ENCODE measurements at regions not wholly inside any gene's neighbourhood (a gene's known extent, or its start where the extent isn't known, plus 50 kb on each side); places are given as distances from the start of the nearest gene placed in this dataset.

DNA sequence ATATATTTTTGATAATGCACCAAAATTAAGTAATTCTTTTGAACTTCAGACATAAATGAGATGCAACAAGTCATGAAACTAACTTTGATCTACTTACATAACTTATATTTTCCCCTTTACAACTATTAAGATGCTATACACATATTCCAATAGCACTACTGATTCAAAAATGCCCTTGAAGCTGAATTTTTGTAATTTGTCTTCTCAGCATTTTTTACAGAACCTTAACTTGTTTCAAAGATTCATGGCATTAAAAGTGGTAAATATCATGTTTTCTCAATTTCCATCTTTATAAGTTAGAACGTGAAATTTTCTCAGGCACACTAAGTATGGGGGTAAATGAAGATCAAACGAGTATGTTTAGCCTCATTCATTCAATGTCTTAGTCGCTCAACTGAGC is 460.0 kb upstream of the FAM241A start:
- H3K9ac ChIP-seq (ENCODE audit: low read length): no peak overlapping the region
- H3K27me3 ChIP-seq (ENCODE audit: low read length): no peaks in the 10 kb centered on the region
- no peak overlapping the region for H2AFZ ChIP-seq (ENCODE audit: low read depth, low read length, severe bottlenecking)
- H3K27ac ChIP-seq (ENCODE audit: low read depth, low read length): no peak overlapping the region
- no peaks in the 10 kb centered on the region for H3K79me2 ChIP-seq (ENCODE audit: insufficient read depth, low read length)
- no peaks in the 10 kb centered on the region for H3K9me2 ChIP-seq (replicated peaks; ENCODE audit: insufficient read depth, low read length)
- no peak overlapping the region for H3K4me2 ChIP-seq (ENCODE audit: low read depth, low read length, poor library complexity, severe bottlenecking)
- H4K20me1 ChIP-seq (ENCODE audit: low read depth, low read length): no peaks in the 10 kb centered on the region
- H3K36me3 ChIP-seq (ENCODE audit: low read length): no peaks in the 10 kb centered on the region
- H3K4me3 ChIP-seq (ENCODE audit: insufficient read depth, low read length, poor library complexity, severe bottlenecking): no peak overlapping the region
- no peaks in the 10 kb centered on the region for H3K9me3 ChIP-seq (ENCODE audit: insufficient read depth, low read length)
- TF ChIP-seq, protein P1, sequence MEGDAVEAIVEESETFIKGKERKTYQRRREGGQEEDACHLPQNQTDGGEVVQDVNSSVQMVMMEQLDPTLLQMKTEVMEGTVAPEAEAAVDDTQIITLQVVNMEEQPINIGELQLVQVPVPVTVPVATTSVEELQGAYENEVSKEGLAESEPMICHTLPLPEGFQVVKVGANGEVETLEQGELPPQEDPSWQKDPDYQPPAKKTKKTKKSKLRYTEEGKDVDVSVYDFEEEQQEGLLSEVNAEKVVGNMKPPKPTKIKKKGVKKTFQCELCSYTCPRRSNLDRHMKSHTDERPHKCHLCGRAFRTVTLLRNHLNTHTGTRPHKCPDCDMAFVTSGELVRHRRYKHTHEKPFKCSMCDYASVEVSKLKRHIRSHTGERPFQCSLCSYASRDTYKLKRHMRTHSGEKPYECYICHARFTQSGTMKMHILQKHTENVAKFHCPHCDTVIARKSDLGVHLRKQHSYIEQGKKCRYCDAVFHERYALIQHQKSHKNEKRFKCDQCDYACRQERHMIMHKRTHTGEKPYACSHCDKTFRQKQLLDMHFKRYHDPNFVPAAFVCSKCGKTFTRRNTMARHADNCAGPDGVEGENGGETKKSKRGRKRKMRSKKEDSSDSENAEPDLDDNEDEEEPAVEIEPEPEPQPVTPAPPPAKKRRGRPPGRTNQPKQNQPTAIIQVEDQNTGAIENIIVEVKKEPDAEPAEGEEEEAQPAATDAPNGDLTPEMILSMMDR (IDR thresholded peaks at IDR 0.05; ENCODE audit: insufficient read depth, low read length, poor library complexity, severe bottlenecking): no peak
- no peak for TF ChIP-seq EZH2phosphoT487 (conservative IDR thresholded peaks at IDR 0.05; ENCODE audit: low read length)
- H3F3A ChIP-seq (ENCODE audit: insufficient read depth): no peaks in the 10 kb centered on the region

DNA sequence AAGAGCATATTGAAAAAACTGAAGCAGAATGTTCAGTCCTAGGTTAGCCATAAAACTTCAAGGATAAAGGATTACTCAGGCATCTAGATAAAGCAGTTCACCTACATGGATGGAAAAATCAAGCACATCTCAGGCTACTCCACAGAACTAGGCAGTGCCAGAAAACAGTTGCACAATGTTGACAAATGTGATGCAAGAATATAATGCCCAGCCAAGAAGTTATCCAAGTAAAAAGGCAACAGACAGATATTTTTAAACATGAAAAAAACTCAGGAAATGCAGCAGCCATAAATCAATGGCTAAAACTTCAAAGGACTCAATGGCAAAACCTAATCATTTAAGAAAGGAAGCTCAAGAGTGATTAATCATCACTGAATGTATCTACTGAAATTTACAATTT is 456.0 kb upstream of the FAM241A start:
- TF ChIP-seq, protein P1 (IDR thresholded peaks at IDR 0.05; ENCODE audit: insufficient read depth, low read length, poor library complexity, severe bottlenecking): no peak
- no peak for TF ChIP-seq EZH2phosphoT487 (conservative IDR thresholded peaks at IDR 0.05; ENCODE audit: low read length)
- no peaks in the 10 kb centered on the region for H3F3A ChIP-seq (ENCODE audit: insufficient read depth)
- no peaks in the 10 kb centered on the region for H4K20me1 ChIP-seq (ENCODE audit: low read depth, low read length)
- no peak overlapping the region for H3K27ac ChIP-seq (ENCODE audit: low read depth, low read length)
- H2AFZ ChIP-seq (ENCODE audit: low read depth, low read length, severe bottlenecking): no peak overlapping the region
- H3K9me2 ChIP-seq (replicated peaks; ENCODE audit: insufficient read depth, low read length): no peaks in the 10 kb centered on the region
- H3K9me3 ChIP-seq (ENCODE audit: insufficient read depth, low read length): no peaks in the 10 kb centered on the region
- H3K4me3 ChIP-seq (ENCODE audit: insufficient read depth, low read length, poor library complexity, severe bottlenecking): no peak overlapping the region
- no peaks in the 10 kb centered on the region for H3K27me3 ChIP-seq (ENCODE audit: low read length)
- H3K36me3 ChIP-seq (ENCODE audit: low read length): no peaks in the 10 kb centered on the region
- no peak overlapping the region for H3K9ac ChIP-seq (ENCODE audit: low read length)
- H3K4me2 ChIP-seq (ENCODE audit: low read depth, low read length, poor library complexity, severe bottlenecking): no peak overlapping the region
- no peaks in the 10 kb centered on the region for H3K79me2 ChIP-seq (ENCODE audit: insufficient read depth, low read length)

DNA sequence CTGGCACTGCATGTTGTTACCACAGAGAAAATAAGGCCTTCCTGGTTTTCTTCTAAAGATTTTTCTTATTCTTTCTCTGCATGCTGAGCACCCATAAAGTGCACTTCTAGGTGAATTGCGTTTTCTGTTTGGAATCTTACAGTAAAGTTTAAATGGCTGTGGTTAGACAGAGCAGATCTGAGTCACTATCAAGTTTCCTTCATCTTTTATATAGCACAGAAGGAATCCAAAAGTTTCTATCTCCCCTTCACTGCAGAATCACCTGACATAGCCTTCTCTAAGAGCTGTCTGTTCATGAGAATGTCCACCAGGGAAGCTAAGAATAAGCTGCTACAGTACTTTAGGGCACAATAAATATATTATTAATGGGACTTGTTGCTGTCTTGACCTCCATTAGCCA is 455.5 kb upstream of the FAM241A start:
- no peak overlapping the region for H3K9ac ChIP-seq (ENCODE audit: low read length)
- H3K9me3 ChIP-seq (ENCODE audit: insufficient read depth, low read length): no peaks in the 10 kb centered on the region
- H3K4me2 ChIP-seq (ENCODE audit: low read depth, low read length, poor library complexity, severe bottlenecking): no peak overlapping the region
- H3K27me3 ChIP-seq (ENCODE audit: low read length): no peaks in the 10 kb centered on the region
- H2AFZ ChIP-seq (ENCODE audit: low read depth, low read length, severe bottlenecking): no peak overlapping the region
- no peak overlapping the region for H3K4me3 ChIP-seq (ENCODE audit: insufficient read depth, low read length, poor library complexity, severe bottlenecking)
- H3K9me2 ChIP-seq (replicated peaks; ENCODE audit: insufficient read depth, low read length): no peaks in the 10 kb centered on the region
- no peaks in the 10 kb centered on the region for H4K20me1 ChIP-seq (ENCODE audit: low read depth, low read length)
- no peaks in the 10 kb centered on the region for H3F3A ChIP-seq (ENCODE audit: insufficient read depth)
- H3K27ac ChIP-seq (ENCODE audit: low read depth, low read length): no peak overlapping the region
- TF ChIP-seq, protein P1 (IDR thresholded peaks at IDR 0.05; ENCODE audit: insufficient read depth, low read length, poor library complexity, severe bottlenecking): no peak
- no peak for TF ChIP-seq EZH2phosphoT487 (conservative IDR thresholded peaks at IDR 0.05; ENCODE audit: low read length)
- no peaks in the 10 kb centered on the region for H3K79me2 ChIP-seq (ENCODE audit: insufficient read depth, low read length)
- H3K36me3 ChIP-seq (ENCODE audit: low read length): no peaks in the 10 kb centered on the region
